ENCODE measurements at regions not wholly inside any gene's neighbourhood (a gene's known extent, or its start where the extent isn't known, plus 50 kb on each side); places are given as distances from the start of the nearest gene placed in this dataset.

- Histone ChIP-seq H3K27me3 (ENCODE audit: insufficient read depth) (no peaks in the 10 kb centered on the region), H2AFZ (no peak overlapping the region), H3K4me3 (no peak overlapping the region), H3K4me2 (no peak overlapping the region), H3F3A (replicated peaks; ENCODE audit: low read depth) (no peaks in the 10 kb centered on the region), H4K20me1 (replicated peaks; ENCODE audit: insufficient read depth) (no peaks in the 10 kb centered on the region), H3K27ac (ENCODE audit: low read depth) (no peak overlapping the region), H3K79me2 (replicated peaks; ENCODE audit: insufficient read depth) (no peaks in the 10 kb centered on the region), H3K9me2 (ENCODE audit: insufficient read depth) (peaks cover 5% of the 10 kb centered on the region; the same call in 1 of the 2 replicates), H3K4me1 (ENCODE audit: insufficient read depth) (no peaks in the 10 kb centered on the region), H3K36me3 (ENCODE audit: insufficient read depth) (no peaks in the 10 kb centered on the region)
- Mint-ChIP-seq H3K27ac (no peak overlapping the region), H3K4me1 (no peaks in the 10 kb centered on the region; the same call in 2 of the 3 replicates), H3K9me3 (peaks cover 15% of the 10 kb centered on the region), H3K4me3 (no peak overlapping the region), H3K36me3 (ENCODE audit: low read depth) (peaks cover 3% of the 10 kb centered on the region; the same call in 2 of the 3 replicates), H3K27me3 (ENCODE audit: insufficient read depth, low read depth, poor library complexity) (peaks cover 1% of the 10 kb centered on the region)
- TF ChIP-seq ETS1 (IDR thresholded peaks at IDR 0.05), result no peak
- TF ChIP-seq STAT1 (IDR thresholded peaks at IDR 0.05; ENCODE audit: unreplicated experiment), result no peak
- no peak for TF ChIP-seq ZNF331 (CRISPR knock-in tag; IDR thresholded peaks at IDR 0.05; ENCODE audit: low read depth)
- DNase-seq (ENCODE audit: low spot score) (no peak), ATAC-seq (no peak)
These were observed 171.5 kb downstream of the KCNS3 start for GRCh38 chr2:18050001-18050400.

GRCh38 chr2:18049325-18049724, 170.9 kb downstream of the KCNS3 start:
- Mint-ChIP-seq H3K36me3 (ENCODE audit: low read depth) (peaks cover 3% of the 10 kb centered on the region; the same call in 2 of the 3 replicates), H3K27ac (no peak overlapping the region), H3K27me3 (ENCODE audit: insufficient read depth, low read depth, poor library complexity) (peaks cover 1% of the 10 kb centered on the region), H3K4me1 (no peaks in the 10 kb centered on the region; the same call in 2 of the 3 replicates), H3K9me3 (peaks cover 15% of the 10 kb centered on the region), H3K4me3 (no peak overlapping the region)
- ATAC-seq, result no peak
- H3K79me2 ChIP-seq (replicated peaks; ENCODE audit: insufficient read depth), result no peaks in the 10 kb centered on the region
- no peaks in the 10 kb centered on the region for H3K4me1 ChIP-seq (ENCODE audit: insufficient read depth)
- no peak for DNase-seq (ENCODE audit: low spot score)
- no peak overlapping the region for H2AFZ ChIP-seq
- H3F3A ChIP-seq (replicated peaks; ENCODE audit: low read depth), result no peaks in the 10 kb centered on the region
- H3K27me3 ChIP-seq (ENCODE audit: insufficient read depth), result no peaks in the 10 kb centered on the region
- H3K4me2 ChIP-seq, result no peak overlapping the region
- no peaks in the 10 kb centered on the region for H3K36me3 ChIP-seq (ENCODE audit: insufficient read depth)
- peaks cover 4% of the 10 kb centered on the region; the same call in 1 of the 2 replicates for H3K9me2 ChIP-seq (ENCODE audit: insufficient read depth)
- no peak overlapping the region for H3K4me3 ChIP-seq
- H4K20me1 ChIP-seq (replicated peaks; ENCODE audit: insufficient read depth), result no peaks in the 10 kb centered on the region
- no peak overlapping the region for H3K27ac ChIP-seq (ENCODE audit: low read depth)
- no peak for TF ChIP-seq ETS1 (IDR thresholded peaks at IDR 0.05)
- no peak for TF ChIP-seq EZH2phosphoT487 (IDR thresholded peaks at IDR 0.05; ENCODE audit: unreplicated experiment)
- no peak for TF ChIP-seq ZNF114 (CRISPR knock-in tag; IDR thresholded peaks at IDR 0.05)
- no peak for TF ChIP-seq ZNF331 (CRISPR knock-in tag; IDR thresholded peaks at IDR 0.05; ENCODE audit: low read depth)
- no peak for TF ChIP-seq JUNB (IDR thresholded peaks at IDR 0.05; ENCODE audit: unreplicated experiment)
- no peak for TF ChIP-seq REST (IDR thresholded peaks at IDR 0.05; ENCODE audit: unreplicated experiment)
- TF ChIP-seq STAT1 (IDR thresholded peaks at IDR 0.05; ENCODE audit: unreplicated experiment), result no peak
- no peak for TF ChIP-seq POLR2AphosphoS5 (IDR thresholded peaks at IDR 0.05; ENCODE audit: low read depth)
- no peak for TF ChIP-seq CTCF (conservative IDR thresholded peaks at IDR 0.05; ENCODE audit: low read depth in 2 of 2)
- no peak for TF ChIP-seq CREB1 (CRISPR knock-in tag; IDR thresholded peaks at IDR 0.05; ENCODE audit: low read depth)
